H1 (cell line): ENCODE measurements at regions not wholly inside any gene's neighbourhood (a gene's known extent, or its start where the extent isn't known, plus 50 kb on each side); places are given as distances from the start of the nearest gene placed in this dataset.

Experiments used
- CTCF ChIA-PET: fragments of 300-600 bp; sonication (Branson Sonifier 250); formaldehyde crosslinking; loops from one replicate; lab custom pipeline; 2021; ENCODE audit not compliant: partially characterized antibody; lab: Charles Lee
- POLR2A ChIA-PET: fragments of 300-600 bp; sonication (Branson Sonifier 250); formaldehyde crosslinking; loops from one replicate; lab custom pipeline; 2021; ENCODE audit warnings: inconsistent platforms; ENCODE audit not compliant: partially characterized antibody; lab: Charles Lee
- DNase-seq, 2 experiments: peaks; one replicate each; pipeline versions ENCODE4 v3.0.0 to v3.0.0-alpha.2; 2010 to 2022; ENCODE audit warnings: low spot score in 2 of 2, low read depth in 1 of 2, mixed read lengths in 1 of 2
- FAIRE-seq: peaks from 2 replicates; lab custom pipeline; 2011; peaks lifted over from hg19 to GRCh38; lab: Jason Lieb, UNC
- H2AFZ ChIP-seq: 2 replicates; pipeline ENCODE4 v1.8.1; 2012; ENCODE audit warnings: low read length, inconsistent platforms
- H2AK5ac ChIP-seq: 2 replicates; pipeline ENCODE4 v1.6.1; 2013; ENCODE audit warnings: low read depth, low read length
- H2BK120ac ChIP-seq: replicated peaks from 2 replicates; pipeline ENCODE3; 2013; ENCODE audit warnings: low read depth, low read length, inconsistent platforms
- H2BK12ac ChIP-seq: 2 replicates; pipeline ENCODE4 v1.6.1; 2013; ENCODE audit warnings: low read depth, low read length
- H2BK15ac ChIP-seq: 2 replicates; pipeline ENCODE4 v1.6.1; 2013; ENCODE audit warnings: low read length
- H2BK20ac ChIP-seq: 2 replicates; pipeline ENCODE4 v1.6.1; 2013; ENCODE audit warnings: low read length
- H2BK5ac ChIP-seq: 2 replicates; pipeline ENCODE4 v1.6.1; 2013; ENCODE audit warnings: low read depth, low read length
- H3K14ac ChIP-seq: 2 replicates; pipeline ENCODE4 v1.6.1; 2013; ENCODE audit warnings: inconsistent platforms; ENCODE audit not compliant: insufficient read length
- H3K18ac ChIP-seq: 2 replicates; pipeline ENCODE4 v1.6.1; 2013; ENCODE audit warnings: low read length; ENCODE audit errors: extremely low read depth
- H3K23ac ChIP-seq: 2 replicates; pipeline ENCODE4 v1.6.1; 2013; ENCODE audit warnings: inconsistent platforms; ENCODE audit not compliant: insufficient read length
- H3K23me2 ChIP-seq: 2 replicates; pipeline ENCODE4 v1.6.1; 2013; ENCODE audit warnings: low read depth, low read length
- H3K27ac ChIP-seq: 2 replicates; pipeline ENCODE4 v1.6.1; 2011; ENCODE audit warnings: low read depth, low read length, inconsistent platforms
- H3K27me3 ChIP-seq, 4 experiments: replicated peaks in 1 of 4; 1 replicate in 1 of 4; 2 replicates in 3 of 4; pipeline versions ENCODE4 v1.6.1 to v1.8.1; 2011 to 2013; ENCODE audit warnings: low read length in 3 of 4, mild to moderate bottlenecking in 3 of 4, inconsistent platforms in 2 of 4, mixed read lengths in 2 of 4, moderate library complexity in 1 of 4; ENCODE audit not compliant: control insufficient read depth in 3 of 4, insufficient read depth in 3 of 4; ENCODE audit errors: extremely low read depth in 1 of 4
- H3K36me3 ChIP-seq, 4 experiments: 2 replicates each; pipeline versions ENCODE4 v1.6.1 to v1.8.1; 2011 to 2013; ENCODE audit warnings: mild to moderate bottlenecking in 4 of 4, low read length in 3 of 4, moderate library complexity in 2 of 4, control low read depth in 1 of 4, inconsistent platforms in 1 of 4; ENCODE audit not compliant: insufficient read depth in 4 of 4, control insufficient read depth in 2 of 4
- H3K4ac ChIP-seq: replicated peaks from 2 replicates; pipeline ENCODE3; 2013; ENCODE audit warnings: low read length, low read depth, mixed read lengths, inconsistent platforms; ENCODE audit not compliant: insufficient read length
- H3K4me1 ChIP-seq, 4 experiments: replicated peaks in 1 of 4; 1 replicate in 1 of 4; 2 replicates in 3 of 4; pipeline versions ENCODE4 v1.6.1 to v1.8.1; 2011 to 2013; ENCODE audit warnings: low read length in 3 of 4, inconsistent platforms in 2 of 4, mixed read lengths in 1 of 4; ENCODE audit not compliant: insufficient read depth in 4 of 4, control insufficient read depth in 3 of 4
- H3K4me2 ChIP-seq, 2 experiments: 2 replicates each; pipeline versions ENCODE4 v1.6.1 to v1.8.1; 2011 to 2013; ENCODE audit warnings: low read depth in 2 of 2, low read length in 2 of 2, control low read depth in 1 of 2, inconsistent platforms in 1 of 2, mild to moderate bottlenecking in 1 of 2; ENCODE audit not compliant: insufficient read depth in 1 of 2
- H3K4me3 ChIP-seq, 4 experiments: fragments of 200-600, 300-600 bp in 1 of 4; sonication (generic), shearing (Covaris generic), sonication (Bioruptor Twin) in 1 of 4; 2 replicates each; pipeline versions ENCODE4 v1.5.1 to v1.8.1; 2011 to 2016; ENCODE audit warnings: low read length in 4 of 4, low read depth in 3 of 4, control low read depth in 2 of 4, inconsistent platforms in 2 of 4, mild to moderate bottlenecking in 2 of 4, mixed read lengths in 1 of 4, moderate library complexity in 1 of 4; ENCODE audit not compliant: insufficient read depth in 2 of 4; ENCODE audit errors: extremely low read depth in 1 of 4
- H3K56ac ChIP-seq: replicated peaks from 2 replicates; pipeline ENCODE3; 2013; ENCODE audit warnings: low read depth, mild to moderate bottlenecking, mixed read lengths, low read length, inconsistent platforms; ENCODE audit not compliant: insufficient read length
- H3K79me1 ChIP-seq: 2 replicates; pipeline ENCODE4 v1.6.1; 2013; ENCODE audit warnings: low read depth, low read length, control low read depth
- H3K79me2 ChIP-seq, 2 experiments: 2 replicates each; pipeline versions ENCODE4 v1.6.1 to v1.8.1; 2012 to 2013; ENCODE audit warnings: low read length in 2 of 2, mild to moderate bottlenecking in 2 of 2, inconsistent platforms in 1 of 2; ENCODE audit not compliant: insufficient read depth in 2 of 2, control insufficient read depth in 1 of 2
- H3K9ac ChIP-seq, 4 experiments: replicated peaks in 1 of 4; 1 replicate in 1 of 4; 2 replicates in 3 of 4; pipeline versions ENCODE4 v1.6.1 to v1.8.1; 2011 to 2013; ENCODE audit warnings: low read depth in 3 of 4, low read length in 3 of 4, control low read depth in 2 of 4, mild to moderate bottlenecking in 2 of 4, moderate library complexity in 2 of 4, inconsistent platforms in 1 of 4; ENCODE audit errors: extremely low read depth in 1 of 4
- H3K9me3 ChIP-seq, 2 experiments: 2 replicates each; pipeline versions ENCODE4 v1.6.1 to v1.8.1; 2012 to 2013; ENCODE audit warnings: mild to moderate bottlenecking in 2 of 2, moderate library complexity in 2 of 2, control low read depth in 1 of 2, inconsistent platforms in 1 of 2, low read depth in 1 of 2, low read length in 1 of 2, mixed read lengths in 1 of 2; ENCODE audit not compliant: insufficient read depth in 2 of 2
- H4K20me1 ChIP-seq, 2 experiments: replicated peaks in 1 of 2; 2 replicates each; pipeline versions ENCODE3 to v1.8.1; 2011 to 2013; ENCODE audit warnings: inconsistent platforms in 2 of 2, low read length in 2 of 2, mild to moderate bottlenecking in 1 of 2; ENCODE audit not compliant: insufficient read depth in 2 of 2, control insufficient read depth in 1 of 2
- H4K5ac ChIP-seq: 2 replicates; pipeline ENCODE4 v1.6.1; 2013; ENCODE audit warnings: low read length, low read depth, mixed read lengths, inconsistent platforms; ENCODE audit not compliant: insufficient read length
- H4K8ac ChIP-seq: 2 replicates; pipeline ENCODE4 v1.8.0; 2013; ENCODE audit warnings: mild to moderate bottlenecking, moderate library complexity, low read length, inconsistent platforms; ENCODE audit not compliant: insufficient read depth; ENCODE audit errors: extremely low read depth
- H4K91ac ChIP-seq: replicated peaks from 2 replicates; pipeline ENCODE3; 2013; ENCODE audit warnings: low read length, mixed read lengths, inconsistent platforms; ENCODE audit not compliant: insufficient read length
- CBX8 ChIP-seq: fragments of 300-800, 300-1000 bp; sonication (generic); IDR thresholded peaks from 2 replicates; pipeline ENCODE4 v1.7.1; 2016; ENCODE audit warnings: low read depth, low read length, borderline replicate concordance
- CREB1 ChIP-seq: IDR thresholded peaks from 2 replicates; pipeline ENCODE4 v1.6.1; 2012; ENCODE audit warnings: inconsistent platforms
- GABPA ChIP-seq: IDR thresholded peaks from 2 replicates; pipeline ENCODE4 v1.6.1; 2011; ENCODE audit warnings: mild to moderate bottlenecking, low read length, moderate library complexity, borderline replicate concordance; ENCODE audit not compliant: insufficient read depth
- HDAC6 ChIP-seq: IDR thresholded peaks from one replicate; pipeline ENCODE4 v1.7.1; 2012; ENCODE audit warnings: low read depth, mild to moderate bottlenecking, inconsistent platforms, low read length, moderate library complexity
- JUND ChIP-seq: IDR thresholded peaks from 2 replicates; pipeline ENCODE4 v1.6.1; 2011; ENCODE audit warnings: mild to moderate bottlenecking, improper control_type of control experiment, low read length
- KDM4A ChIP-seq: IDR thresholded peaks from one replicate; pipeline ENCODE4 v1.7.1; 2012; ENCODE audit warnings: low read depth, mild to moderate bottlenecking, moderate library complexity, low read length, inconsistent platforms; ENCODE audit not compliant: severe bottlenecking
- KDM5A ChIP-seq: fragments of 200-600 bp; IDR thresholded peaks from 2 replicates; pipeline ENCODE4 v1.7.1; 2012; ENCODE audit warnings: mild to moderate bottlenecking, low read length, inconsistent platforms, mixed read lengths
- MAFK ChIP-seq: IDR thresholded peaks from 2 replicates; pipeline ENCODE4 v1.6.1; 2012; ENCODE audit warnings: low read depth, mild to moderate bottlenecking, improper control_type of control experiment, low read length
- POLR2A ChIP-seq, 2 experiments: IDR thresholded peaks; 1 replicate in 1 of 2; 2 replicates in 1 of 2; pipeline ENCODE4 v1.6.1; 2011; ENCODE audit warnings: low read depth in 2 of 2, low read length in 2 of 2, mild to moderate bottlenecking in 2 of 2; ENCODE audit errors: control extremely low read depth in 1 of 2
- RFX5 ChIP-seq: IDR thresholded peaks from 2 replicates; pipeline ENCODE4 v1.6.1; 2011; ENCODE audit warnings: low read depth, low read length, improper control_type of control experiment, borderline replicate concordance
- RXRA ChIP-seq: IDR thresholded peaks from 2 replicates; pipeline ENCODE4 v1.6.1; 2011; ENCODE audit warnings: low read depth, mild to moderate bottlenecking, low read length, moderate library complexity; ENCODE audit not compliant: insufficient read depth
- SP1 ChIP-seq: IDR thresholded peaks from 2 replicates; pipeline ENCODE4 v1.6.1; 2011; ENCODE audit warnings: low read depth, low read length
- SP2 ChIP-seq: IDR thresholded peaks from 2 replicates; pipeline ENCODE4 v1.6.1; 2012; ENCODE audit warnings: mild to moderate bottlenecking, low read length, inconsistent platforms
- YY1 ChIP-seq: IDR thresholded peaks from 2 replicates; pipeline ENCODE4 v1.6.1; 2011; ENCODE audit warnings: low read depth, mild to moderate bottlenecking, low read length
- ZNF274 ChIP-seq: IDR thresholded peaks from 2 replicates; pipeline ENCODE4 v1.7.0; 2012; ENCODE audit warnings: low read length, borderline replicate concordance; ENCODE audit errors: extremely low read depth
- WGBS, 2 experiments: shearing (Covaris generic) in 1 of 2; methylation state at CpG; one replicate each; pipeline versions ENCODE4 v1.1.6 to v1.1.7; 2013 to 2015; ENCODE audit warnings: low lambda C conversion rate in 2 of 2, mixed read lengths in 2 of 2, inconsistent platforms in 1 of 2, low coverage in 1 of 2, missing lambda C conversion rate in 1 of 2; ENCODE audit not compliant: insufficient replicate concordance in 2 of 2, insufficient coverage in 1 of 2, insufficient read length in 1 of 2; ENCODE audit errors: extremely low coverage in 1 of 2, missing lambda C conversion rate in 1 of 2; 5-methylcytosine and 5-hydroxymethylcytosine counted together
- TF ChIP-seq, protein P1 (sequence below): IDR thresholded peaks from 2 replicates; pipeline ENCODE4 v1.6.1; 2011; ENCODE audit warnings: low read length, improper control_type of control experiment

DNA sequence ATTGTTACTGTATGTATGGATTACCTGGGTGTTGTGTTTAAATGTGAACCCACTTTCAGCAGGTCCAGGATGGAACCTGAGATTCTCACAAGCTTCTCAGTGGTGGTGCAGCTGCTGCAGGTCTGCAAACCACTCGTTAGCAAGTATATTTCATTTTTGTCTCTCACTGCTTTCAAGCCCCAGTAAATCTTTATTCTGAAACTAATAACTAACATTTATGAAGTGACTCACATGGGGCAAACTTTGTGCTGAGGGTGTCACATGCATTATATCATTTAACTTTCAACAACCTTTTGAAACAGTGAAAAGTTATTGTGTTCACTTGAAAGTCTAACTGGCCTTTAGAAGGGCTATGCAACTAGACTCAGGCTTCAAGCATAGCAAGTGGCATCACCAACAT, 98.9 kb upstream of the DYNLRB2 start:
- Histone ChIP-seq H2BK5ac (no peak overlapping the region), H3K4me2 (no peak overlapping the region), H3K9me3 (no peaks in the 10 kb centered on the region; a peak in 1 of 4 replicates), H4K5ac (no peak overlapping the region), H3K14ac (no peak overlapping the region), H2BK120ac (no peak overlapping the region), H3K56ac (no peak overlapping the region), H3K27me3 (no peaks in the 10 kb centered on the region), H3K23me2 (peaks cover 2% of the 10 kb centered on the region; the same call in 1 of the 2 replicates), H3K18ac (no peak overlapping the region), H2BK15ac (no peak overlapping the region), H2AFZ (no peak overlapping the region), H3K4me3 (no peak overlapping the region), H3K27ac (no peak overlapping the region), H2AK5ac (no peak overlapping the region), H3K4ac (no peak overlapping the region), H3K79me1 (no peaks in the 10 kb centered on the region), H3K36me3 (no peaks in the 10 kb centered on the region), H3K23ac (no peak overlapping the region), H4K20me1 (no peaks in the 10 kb centered on the region), H3K4me1 (no peaks in the 10 kb centered on the region), H3K9ac (no peak overlapping the region), H4K8ac (no peak overlapping the region), H2BK20ac (no peak overlapping the region), H4K91ac (no peak overlapping the region), H2BK12ac (no peak overlapping the region), H3K79me2 (no peaks in the 10 kb centered on the region)
- POLR2A ChIA-PET, result no interaction called here
- no peak for FAIRE-seq
- WGBS, 2 experiments, result 80% methylated on average over 1 of the region's 1 CpG; no CpG with 5 or more reads in 1 of the 2 experiments
- CTCF ChIA-PET, result no interaction called here
- DNase-seq, result no peak
- TF ChIP-seq CBX8, result no peak
- TF ChIP-seq POLR2A (IDR thresholded peaks at IDR 0.05; ENCODE audit: control extremely low read depth in 1 of 2, low read depth in 2 of 2, low read length in 2 of 2), result no peak
- TF ChIP-seq HDAC6, result no peak
- TF ChIP-seq MAFK, result no peak
- TF ChIP-seq RFX5, result no peak
- TF ChIP-seq SP2, result no peak
- no peak for TF ChIP-seq SP1
- no peak for TF ChIP-seq KDM4A
- TF ChIP-seq YY1, result no peak
- TF ChIP-seq RXRA, result no peak
- TF ChIP-seq CREB1, result no peak
- TF ChIP-seq, protein P1, sequence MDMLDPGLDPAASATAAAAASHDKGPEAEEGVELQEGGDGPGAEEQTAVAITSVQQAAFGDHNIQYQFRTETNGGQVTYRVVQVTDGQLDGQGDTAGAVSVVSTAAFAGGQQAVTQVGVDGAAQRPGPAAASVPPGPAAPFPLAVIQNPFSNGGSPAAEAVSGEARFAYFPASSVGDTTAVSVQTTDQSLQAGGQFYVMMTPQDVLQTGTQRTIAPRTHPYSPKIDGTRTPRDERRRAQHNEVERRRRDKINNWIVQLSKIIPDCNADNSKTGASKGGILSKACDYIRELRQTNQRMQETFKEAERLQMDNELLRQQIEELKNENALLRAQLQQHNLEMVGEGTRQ, result no peak
- TF ChIP-seq GABPA, result no peak
- TF ChIP-seq KDM5A, result no peak
- no peak for TF ChIP-seq JUND
- no peak for TF ChIP-seq ZNF274
